Activated CD8-positive, alpha-beta memory T cell treated with anti-CD3 and anti-CD28 coated beads for 24 hours (primary cell): ENCODE measurements at regions not wholly inside any gene's neighbourhood (a gene's known extent, or its start where the extent isn't known, plus 50 kb on each side); places are given as distances from the start of the nearest gene placed in this dataset.

Source experiments
- DNase-seq: peaks from one replicate; pipeline ENCODE4 v3.0.0-alpha.2; 2020

- no peak for DNase-seq
Measured at GRCh38 chr2:145123606-145124005, 603.7 kb upstream of the ZEB2 start.

- DNase-seq, result no peak
Measured at GRCh38 chr2:145119225-145119624, 599.3 kb upstream of the ZEB2 start.

DNA sequence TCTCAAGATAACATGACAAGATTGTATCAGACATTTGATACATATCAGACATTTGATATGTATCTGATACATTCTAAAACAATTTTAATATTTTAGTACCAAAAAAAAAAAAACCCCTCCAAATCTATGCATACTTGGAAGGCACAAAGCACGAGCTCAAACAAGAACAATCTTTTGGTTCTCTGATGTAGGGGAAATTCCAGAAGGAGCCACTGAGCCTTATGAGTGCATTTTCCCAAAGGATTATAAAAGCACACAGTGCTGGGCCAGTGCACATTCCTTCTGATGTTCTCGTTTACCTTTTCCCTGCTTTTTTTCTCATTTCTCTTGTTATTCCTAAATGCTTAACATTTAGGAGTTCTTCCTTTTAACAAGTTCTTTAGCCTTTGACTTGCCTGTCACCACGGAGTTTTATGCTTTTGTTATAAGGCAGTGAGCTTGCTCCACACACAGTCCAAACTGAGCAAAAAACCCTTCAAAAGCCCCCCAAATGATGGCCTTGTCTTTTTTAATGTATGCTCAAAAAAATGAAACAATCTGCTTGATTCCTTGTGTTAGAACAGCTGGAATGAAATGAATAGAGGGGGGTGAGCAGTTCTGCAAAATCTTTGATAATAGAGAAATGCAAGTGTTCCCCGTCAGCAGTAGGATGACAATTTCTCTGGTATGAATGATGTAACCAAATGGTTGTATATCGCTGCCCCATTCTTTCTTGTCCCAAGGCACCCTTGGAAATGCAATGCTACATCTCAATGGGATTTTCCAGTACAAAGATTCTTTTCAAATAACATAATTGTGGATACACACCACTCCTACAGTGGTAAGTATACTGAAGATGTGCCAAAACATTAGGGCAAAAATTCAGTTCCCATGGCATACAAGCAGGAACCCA, 597.2 kb upstream of the ZEB2 start:
- no peak for DNase-seq

DNA sequence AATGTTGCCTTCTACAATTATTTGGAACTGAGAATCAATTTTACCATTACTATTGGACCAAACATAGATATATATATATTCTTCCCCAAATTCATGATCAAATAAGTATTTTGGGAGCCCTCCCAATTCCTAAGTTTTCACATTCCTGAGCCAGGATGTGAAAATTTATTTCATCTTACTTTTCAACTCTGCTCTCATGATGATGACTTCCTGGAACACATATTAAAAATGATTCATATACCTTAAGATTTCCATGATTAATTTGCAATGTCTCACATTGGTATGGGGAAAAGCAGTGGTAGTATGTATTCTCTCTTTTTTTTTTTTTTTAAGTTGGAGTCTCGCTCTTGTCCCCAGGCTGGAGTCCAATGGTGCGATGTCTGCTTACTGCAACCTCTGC, 596.1 kb upstream of the ZEB2 start:
- DNase-seq, result no peak

DNA sequence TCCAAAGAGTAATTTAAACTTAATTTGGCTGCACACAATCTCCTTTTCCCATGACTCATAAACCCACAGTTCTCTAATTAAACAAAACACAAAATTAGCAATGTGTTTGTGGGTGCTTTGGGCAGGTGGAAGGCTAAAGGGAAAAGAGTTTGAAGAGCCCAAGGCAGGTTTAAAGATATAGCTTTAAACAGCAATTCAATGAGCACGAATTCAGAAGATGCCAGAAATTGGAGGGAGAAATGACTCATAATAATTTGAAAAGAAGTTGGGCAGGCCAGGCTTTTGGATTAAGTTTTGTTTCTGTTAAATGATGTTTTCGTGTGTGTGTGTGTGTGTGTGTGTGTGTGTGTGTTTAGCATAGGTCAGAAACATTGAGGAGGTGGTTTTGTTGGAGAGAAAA, 594.8 kb upstream of the ZEB2 start:
- no peak for DNase-seq

DNA sequence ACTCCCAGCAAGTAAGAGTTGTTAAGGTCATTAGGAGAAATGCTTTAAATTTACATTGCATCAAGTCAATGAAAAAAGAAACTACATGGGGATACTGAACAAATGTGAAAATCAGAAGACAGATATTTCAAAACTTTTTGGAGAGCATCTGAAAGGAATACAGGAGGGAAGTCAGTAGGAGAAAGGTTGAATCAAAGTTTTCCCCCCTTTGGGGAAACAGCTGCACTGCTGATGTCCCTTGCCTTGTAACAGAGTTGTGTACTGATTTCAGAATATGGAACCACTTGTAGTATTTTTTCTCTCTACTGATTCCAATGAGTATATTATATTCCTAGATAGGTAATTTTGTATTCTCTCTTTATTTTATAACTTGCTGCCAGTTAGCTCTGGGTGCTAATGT, 592.5 kb upstream of the ZEB2 start:
- DNase-seq, result no peak

GRCh38 chr2:145110668-145111356, 590.9 kb upstream of the ZEB2 start:
- no peak for DNase-seq

- no peak for DNase-seq
Measured at GRCh38 chr2:145108959-145109710, 589.2 kb upstream of the ZEB2 start.

DNA sequence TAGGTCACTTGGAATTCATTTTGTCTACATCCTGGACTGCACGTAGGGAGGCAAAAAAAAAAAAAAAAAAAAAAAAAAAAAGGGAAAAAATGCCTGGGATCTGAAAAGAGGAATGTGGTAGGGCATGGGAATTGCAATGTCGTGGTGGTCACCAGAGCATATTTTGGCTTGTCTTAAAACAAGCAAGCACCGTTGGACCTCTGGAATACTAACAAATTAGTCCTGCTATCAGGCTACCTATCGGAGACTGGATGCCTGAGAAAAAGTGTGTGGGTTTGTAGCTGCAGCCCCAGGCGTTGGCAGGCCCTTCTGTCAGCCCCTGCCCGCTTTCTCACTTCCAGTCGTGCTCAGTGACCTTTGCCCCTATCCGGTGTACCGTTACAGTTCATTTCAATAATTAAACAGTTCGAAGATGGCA, 588.5 kb upstream of the ZEB2 start:
- DNase-seq, result no peak

GRCh38 chr2:145106293-145106692, 586.4 kb upstream of the ZEB2 start:
- no peak for DNase-seq

GRCh38 chr2:145102706-145103105, 582.8 kb upstream of the ZEB2 start:
- no peak for DNase-seq

DNA sequence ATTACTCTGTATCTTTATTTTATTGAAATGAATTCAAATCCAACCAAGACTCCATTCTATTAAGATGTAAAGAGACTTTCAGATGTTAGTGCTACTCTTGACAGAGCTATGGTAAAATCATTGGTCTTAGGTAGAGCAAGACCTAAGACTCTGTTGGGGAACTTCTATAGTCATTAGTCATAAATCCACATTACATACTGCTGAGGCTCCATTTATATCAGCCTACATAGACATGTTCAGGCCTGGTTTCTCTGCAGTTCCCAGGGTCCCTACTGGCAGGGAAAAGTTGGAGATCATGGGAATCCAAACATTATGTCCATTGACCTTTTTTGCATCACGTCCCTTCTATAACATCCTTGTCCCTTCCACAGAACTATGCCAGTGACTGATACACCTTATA, 580.4 kb upstream of the ZEB2 start:
- no peak for DNase-seq

GRCh38 chr2:145096582-145096981, 576.7 kb upstream of the ZEB2 start:
- DNase-seq, result no peak

GRCh38 chr2:145095641-145096435, 575.9 kb upstream of the ZEB2 start:
- DNase-seq, result no peak

GRCh38 chr2:145094370-145094769, 574.5 kb upstream of the ZEB2 start:
- DNase-seq, result no peak

DNA sequence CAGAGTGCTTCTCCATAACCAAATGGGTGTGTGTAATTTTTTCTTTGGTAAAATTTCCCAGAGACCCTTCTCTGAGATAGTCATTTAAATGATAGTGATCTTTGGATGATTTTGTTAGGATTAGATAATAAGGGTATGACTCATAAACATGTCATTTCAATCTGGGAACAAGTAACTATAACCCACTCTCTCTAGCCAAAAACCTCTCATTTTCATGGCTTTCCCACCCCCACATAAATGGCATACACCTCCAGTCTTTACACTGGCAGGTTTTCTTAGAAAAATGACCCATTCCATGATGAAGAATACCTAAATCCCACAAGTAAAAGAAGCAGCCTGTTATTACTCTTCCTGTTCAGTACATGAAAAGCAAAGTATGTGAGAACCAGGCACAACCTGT, 572.0 kb upstream of the ZEB2 start:
- DNase-seq, result no peak

DNA sequence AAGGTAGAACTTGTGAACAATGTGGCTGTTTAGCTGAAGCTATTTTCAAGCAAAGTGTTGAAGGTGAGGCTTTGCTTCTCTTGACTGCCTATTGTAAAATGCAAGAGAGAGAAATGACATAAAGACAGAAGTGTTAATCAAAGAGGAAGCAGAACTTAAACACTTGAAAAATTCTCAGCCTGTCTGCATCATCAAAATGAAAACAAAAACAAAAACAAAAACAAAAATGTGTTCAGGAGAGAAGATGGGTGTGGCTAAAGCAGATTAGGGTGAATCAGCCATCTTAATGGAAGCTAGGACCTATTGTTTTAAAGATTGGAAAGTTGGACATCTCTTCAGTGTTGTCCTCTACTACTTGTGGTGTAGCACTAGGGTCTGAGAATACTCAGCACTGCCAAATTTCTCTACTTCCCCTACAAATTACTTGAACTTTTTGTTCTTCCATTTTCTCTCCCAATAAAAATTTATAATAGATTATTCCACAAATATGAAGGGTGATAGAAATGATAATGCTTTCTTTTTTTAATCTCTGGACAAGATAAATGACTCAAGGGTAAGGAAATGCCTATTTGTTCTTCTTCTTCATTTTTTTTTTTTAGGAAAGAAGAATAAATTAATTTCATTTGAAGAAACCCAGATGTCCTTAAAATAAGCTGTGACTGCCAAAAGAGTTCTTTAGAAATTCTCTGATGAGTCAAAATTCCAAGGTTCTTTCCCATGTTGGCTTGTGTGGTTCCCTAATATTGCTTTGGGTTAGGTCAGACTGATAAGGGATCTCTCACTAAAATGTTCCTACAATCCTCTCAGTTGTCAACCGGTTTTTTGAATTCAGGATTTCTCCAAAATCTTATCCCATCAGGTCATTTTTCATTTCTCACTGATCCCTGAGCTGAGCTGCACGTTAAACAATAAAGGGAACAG, 571.2 kb upstream of the ZEB2 start:
- DNase-seq, result no peak

GRCh38 chr2:145088756-145089155, 568.8 kb upstream of the ZEB2 start:
- DNase-seq, result no peak

- DNase-seq, result no peak
Measured at GRCh38 chr2:145086910-145087309, 567.0 kb upstream of the ZEB2 start.

- no peak for DNase-seq
Measured at GRCh38 chr2:145085612-145086011, 565.7 kb upstream of the ZEB2 start.

DNA sequence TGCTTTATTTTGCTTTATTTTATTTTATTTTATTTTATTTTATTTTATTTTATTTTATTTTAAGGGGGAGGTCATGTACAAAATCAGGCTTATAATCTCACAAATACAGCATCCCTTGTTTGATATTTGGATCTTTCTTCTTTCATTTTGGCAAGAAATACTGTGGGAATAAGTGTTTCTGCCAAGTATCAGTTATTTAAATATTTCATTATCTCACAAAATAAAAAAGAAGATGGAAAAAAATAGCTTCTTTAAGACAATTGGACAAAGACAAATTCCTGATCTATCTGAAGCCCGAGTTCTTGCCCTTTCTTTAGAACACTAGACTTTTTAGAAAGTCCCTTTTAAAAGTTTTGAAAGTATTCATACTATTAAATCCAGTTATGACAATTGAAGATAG, 560.5 kb upstream of the ZEB2 start:
- no peak for DNase-seq

- DNase-seq, result no peak
Measured at GRCh38 chr2:145079641-145080040, 559.7 kb upstream of the ZEB2 start.
